CD4-positive, alpha-beta T cell treated with Interferon alpha-2 for 1 hour (primary cell): ENCODE measurements at regions not wholly inside any gene's neighbourhood (a gene's known extent, or its start where the extent isn't known, plus 50 kb on each side); places are given as distances from the start of the nearest gene placed in this dataset.

ENCODE experiments used
- DNase-seq, 2 donors: peaks; one replicate each; pipeline ENCODE4 v3.0.0-alpha.2; 2020 to 2022

DNA sequence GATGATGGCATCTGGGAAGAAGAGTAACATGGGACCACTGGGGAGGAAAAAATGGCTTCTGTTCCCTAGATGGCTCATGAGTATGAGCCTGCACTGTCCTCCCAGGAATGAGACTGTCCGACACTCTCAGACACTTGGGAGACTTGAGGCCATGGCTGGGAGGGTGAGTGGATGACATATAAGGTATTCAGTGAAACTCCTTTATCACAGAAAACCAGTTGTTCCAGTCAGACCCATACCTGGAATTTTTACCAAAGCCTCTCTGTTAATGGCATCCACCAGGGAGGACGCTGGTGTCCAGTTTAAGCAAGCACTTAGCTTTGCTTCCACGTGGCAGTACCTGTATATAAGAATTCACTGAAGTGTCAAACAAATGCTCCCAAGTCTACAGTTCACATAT, 116.7 kb upstream of the C10orf90 start:
- DNase-seq = no peak

DNA sequence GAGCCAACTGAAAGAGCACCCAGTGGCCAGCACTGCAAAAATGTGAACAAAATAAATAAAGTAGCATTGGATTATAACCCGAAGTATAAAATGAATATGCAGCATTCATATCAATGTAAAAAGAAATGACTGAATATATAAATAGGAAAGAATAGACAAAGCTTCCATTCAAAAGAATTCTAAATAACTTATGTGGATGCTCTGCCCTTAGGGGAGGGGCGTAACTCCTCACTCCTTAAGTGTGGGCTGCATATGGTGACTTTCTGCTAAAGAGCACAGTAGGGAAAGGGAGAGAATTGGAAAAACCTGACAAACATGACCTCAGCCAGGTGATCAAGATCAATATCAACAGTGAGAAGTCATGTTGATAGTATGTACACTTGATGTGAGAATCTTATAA, 109.9 kb upstream of the DOCK1 start:
- DNase-seq = no peak

DNA sequence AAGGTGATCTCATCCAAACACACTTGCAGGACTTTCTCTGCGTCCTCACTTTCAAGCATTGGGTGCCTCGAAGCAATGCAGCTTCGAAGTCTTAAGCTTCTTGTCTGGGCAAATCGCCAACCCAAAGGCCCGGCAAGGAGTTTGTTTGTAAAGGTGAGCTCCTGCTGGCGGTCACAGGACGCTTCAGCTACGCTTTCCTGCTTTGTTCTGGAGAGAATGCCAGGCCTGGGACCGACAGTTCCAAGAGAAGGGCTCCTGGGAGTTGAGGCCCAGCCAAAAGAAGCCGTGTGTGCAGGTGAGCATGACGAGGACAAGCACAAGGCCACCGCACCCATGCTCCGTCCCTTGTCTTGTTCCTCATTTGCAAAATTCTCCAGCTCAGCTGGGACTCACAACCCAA, 106.6 kb upstream of the DOCK1 start:
- DNase-seq = no peak

DNA sequence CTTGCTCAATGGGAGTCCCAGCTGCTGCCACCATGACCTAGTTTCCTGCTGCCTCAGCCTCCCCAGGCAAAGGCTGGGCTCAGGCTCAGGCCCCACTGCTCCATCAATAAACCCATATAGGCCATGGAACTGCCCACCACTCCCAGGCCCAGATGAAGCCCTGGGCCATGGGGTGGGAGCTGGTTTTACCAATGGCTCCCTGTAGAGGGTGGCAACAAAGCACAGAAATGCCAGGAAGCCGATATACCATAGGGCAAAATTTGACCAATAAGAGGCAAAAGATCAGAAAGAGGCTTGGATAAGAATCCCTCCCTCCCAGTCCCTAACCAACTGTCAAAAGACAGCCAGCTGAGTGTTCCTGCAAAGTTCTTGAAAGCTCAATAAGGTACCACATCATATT, 101.8 kb upstream of the DOCK1 start:
- no peak for DNase-seq

DNA sequence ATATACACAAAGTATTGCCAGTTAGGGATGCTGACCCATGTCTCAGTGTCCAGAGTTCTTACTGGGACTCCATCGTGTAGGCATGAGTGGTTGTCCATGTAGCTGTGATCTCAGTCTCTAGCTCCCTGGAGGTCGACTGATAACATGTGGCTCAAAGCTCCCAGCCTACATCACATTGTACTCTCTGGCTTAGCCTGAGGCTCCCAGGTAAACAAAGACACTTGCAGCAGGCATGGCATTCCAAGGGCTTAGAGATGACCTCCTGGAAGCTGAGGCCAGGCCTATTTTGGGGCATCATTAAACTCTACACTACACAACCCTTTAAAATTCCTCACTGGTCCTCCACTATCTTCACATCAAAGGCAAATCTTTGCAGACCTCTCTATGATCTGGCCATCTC, 100.8 kb upstream of the DOCK1 start:
- no peak for DNase-seq

DNA sequence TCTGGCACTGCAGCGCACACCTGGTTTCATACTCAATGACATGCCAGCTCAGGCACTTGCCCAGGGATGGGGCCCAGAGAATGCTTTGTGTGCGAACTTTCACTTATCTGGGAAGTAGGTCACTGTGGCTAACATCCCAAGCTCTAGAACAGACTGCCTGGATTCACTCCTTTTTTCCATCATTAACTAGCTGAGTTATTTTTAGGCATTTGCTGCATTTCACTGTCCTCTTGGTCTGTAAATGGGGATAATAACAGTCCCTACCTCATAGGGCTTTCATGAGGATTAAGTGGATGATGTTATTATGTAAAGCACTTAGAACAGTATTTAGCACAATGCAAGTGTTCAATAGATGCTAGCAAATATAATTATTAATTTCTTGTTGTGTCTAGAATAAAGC, 98.7 kb upstream of the DOCK1 start:
- no peak for DNase-seq

DNA sequence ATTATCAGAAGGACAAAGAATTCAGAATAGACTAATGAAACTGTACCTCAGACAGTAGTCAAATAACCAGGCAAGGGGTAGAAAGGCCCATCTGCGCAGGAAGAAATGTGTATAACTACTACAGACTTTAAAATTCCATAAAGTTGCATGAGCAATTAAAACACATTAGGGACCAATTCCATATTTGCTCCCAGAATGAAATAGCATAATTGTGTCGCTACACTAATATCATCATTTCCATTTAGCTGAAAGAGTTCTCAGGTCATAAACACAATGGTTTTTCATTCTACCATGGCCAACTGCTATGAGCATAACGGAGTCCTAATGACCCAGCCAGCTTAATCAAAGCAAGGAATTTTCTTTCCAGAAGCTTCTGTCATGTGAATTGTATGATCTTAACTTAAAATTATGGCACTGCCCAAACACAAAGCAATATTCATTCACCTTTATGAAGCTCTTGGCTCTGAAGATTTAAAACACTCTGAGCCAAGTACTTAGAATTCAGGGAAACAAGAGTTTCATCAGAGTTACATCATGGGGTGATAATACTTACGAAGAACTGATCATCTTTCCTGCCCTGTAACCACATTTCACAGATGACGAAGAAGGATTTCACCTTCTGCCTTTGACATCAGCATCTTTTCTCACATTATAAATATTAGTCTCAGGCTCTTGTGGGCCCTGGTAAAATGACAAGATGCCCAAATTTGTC, 98.1 kb upstream of the DOCK1 start:
- no peak for DNase-seq

DNA sequence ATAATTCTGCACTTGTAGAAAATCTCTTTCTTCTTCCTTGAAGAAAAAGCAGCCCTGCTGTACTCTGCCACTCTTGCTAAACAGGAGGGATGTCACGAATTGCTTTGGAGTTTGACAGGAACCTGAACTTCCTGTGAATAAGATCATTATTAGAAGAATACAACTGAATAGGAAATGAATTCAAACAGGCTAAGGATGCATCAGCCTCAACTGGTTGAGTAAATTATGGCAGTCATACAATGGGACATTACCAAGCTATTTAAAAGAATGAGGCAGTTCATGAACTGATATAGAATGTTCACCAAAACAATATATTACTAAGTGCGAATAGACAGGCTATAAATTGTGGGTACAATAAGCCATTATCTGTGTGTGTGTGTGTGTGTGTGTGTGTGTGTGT, 97.1 kb upstream of the DOCK1 start:
- no peak for DNase-seq

DNA sequence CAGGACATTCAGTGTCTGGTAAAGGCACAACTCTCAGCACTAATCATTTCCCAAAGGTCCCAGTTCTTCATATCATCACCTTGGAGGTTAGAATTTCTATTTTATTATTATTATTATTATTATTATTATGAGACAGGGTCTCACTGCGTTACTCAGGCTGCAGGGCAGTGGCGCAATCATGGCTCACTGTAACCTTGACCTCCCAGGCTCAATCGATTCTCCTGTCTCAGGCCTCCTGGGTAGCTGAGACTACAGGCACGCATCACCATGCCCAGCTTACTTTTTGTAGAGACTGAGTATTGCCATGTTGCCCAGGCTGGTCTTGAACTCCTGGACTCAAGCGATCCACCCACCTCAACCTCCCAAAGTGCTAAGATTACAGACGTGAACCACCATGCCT, 91.8 kb upstream of the DOCK1 start:
- DNase-seq = no peak

DNA sequence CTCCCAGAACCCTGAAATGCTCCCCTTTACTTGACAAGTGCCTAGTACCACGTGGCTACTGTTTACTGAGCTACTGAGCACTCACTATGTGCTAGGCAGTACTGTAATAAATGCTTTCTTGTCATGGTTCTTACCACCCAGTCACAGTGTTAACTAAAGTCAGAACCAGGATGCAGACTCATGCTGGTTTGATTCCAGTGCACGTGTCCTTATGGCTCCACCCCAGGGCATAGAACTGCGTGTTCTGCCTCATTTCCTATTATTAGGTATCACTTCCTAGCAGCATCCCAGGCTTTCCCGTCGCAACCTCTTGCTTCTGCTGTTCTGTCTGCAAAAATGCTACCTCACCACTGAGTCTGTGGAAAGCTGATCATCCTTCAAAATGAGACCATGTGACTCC, 71.7 kb upstream of the DOCK1 start:
- no peak for DNase-seq

DNA sequence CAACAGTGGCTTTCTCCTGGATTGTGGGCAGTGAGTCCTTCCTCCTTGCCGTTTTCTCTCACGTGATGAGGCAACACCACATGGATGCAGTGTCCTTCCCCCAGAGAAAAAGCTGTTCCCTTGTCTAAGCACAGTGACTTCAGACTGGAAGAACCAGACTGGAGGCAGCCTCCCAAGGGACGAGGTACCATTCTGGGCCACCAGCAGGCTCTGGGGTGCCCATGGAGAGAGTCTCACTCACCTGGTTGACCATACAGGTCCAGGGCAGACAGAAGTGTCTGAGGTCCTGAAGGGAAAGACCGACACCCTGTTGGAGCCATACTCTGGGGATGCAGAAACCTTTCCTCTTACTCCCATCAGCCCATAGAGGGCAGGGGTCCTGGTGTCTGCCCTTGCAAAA, 69.2 kb upstream of the DOCK1 start:
- no peak for DNase-seq

DNA sequence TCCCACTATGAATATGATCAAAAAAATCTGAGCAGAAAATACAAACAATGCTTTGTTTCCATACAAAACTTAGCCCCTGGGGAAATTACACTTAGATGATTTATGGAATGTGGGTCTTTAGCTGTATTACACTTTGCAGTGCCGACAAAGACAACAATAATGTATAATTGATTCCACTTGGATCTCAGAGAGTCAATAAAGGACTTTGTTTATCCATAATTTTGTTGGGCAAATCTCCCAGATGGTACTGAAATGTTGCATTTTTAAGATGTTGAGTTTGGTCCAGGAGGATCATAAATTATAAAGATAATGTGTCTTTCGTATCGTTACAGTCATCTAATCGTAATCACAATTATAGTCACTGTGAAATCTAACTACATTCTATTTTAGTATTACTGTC, 66.9 kb upstream of the DOCK1 start:
- DNase-seq = no peak

DNA sequence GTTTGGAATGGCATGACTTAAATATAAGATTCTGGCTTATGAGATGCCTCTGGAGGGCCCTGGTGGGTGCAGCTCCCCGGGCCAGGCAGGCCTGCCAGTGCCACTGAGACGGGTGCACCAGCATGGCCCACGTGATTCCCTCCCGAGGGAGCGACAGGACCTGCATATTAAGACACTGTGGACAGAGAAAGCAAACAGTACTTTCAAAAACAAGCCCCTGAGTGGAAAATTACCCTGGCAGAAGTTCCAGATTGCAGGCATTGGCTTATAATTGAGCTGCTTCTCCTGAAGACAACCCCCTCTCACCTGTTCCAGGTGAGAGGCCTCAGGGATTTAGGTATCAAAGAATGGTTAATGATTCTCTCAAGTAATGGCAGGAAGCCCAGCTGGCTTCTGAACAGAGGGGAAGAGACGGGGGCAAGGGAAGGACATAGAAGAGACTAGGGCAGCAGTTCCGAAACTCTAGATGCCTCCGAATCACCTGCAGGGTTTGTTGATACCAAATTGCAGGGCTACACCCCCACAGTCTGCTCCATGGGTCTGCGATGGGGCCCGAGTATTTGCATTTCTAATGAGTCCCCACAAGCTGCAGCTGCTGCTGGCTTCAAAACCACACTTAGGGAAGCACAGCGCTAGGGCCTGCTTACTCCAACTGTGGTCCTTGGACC, 66.0 kb upstream of the DOCK1 start:
- DNase-seq = no peak

DNA sequence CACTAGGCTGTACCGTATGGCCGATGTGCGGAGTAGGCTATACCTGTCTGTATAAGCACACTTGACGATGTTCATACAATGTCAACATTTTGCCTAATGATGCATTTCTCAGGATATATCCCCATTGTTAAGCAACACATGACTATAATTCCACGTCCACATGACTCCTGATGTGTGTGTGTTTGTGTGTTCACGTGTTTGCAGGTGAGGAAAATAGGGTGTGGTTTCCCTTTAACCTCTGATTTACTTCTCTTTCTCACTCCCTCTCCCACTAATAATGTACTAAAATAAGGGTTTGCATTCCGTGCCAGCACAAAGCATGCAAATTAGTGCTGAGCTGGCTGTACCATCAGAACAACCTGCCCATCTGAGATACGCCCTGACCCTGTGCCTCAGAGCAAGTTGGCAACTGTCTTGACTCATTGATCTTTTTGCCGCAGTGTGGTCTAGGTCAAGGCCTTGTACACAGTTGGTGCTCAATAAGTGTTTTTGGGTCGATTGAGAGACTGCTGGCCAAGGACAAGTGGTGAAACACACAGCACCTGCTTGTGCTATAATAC, 64.6 kb upstream of the DOCK1 start:
- no peak for DNase-seq

DNA sequence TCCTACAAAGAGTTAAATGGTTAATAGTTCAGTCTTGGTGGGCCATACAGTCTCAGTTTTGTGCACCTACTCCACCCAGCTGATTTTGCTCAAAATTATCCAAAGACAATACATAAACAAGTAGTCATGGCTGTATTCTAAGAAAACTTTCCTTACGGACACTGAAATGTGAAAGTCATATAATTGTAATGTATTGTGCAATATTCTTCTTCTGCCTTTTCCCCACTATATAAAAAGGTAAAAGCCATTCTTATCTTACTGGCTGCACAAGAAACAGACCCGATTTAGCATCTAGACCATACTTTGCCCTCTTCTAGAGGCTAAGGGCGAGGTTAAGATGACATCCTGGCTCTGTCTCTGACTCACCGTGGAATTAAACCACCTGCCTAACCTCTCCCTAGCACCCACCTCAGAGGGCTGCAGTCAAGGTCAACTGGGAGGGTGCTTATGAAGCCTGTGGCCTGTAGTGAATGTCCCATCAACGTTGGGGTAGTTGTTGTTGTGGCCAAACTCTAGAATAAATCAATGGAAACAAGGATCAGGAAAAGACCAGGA, 63.8 kb upstream of the DOCK1 start:
- no peak for DNase-seq

DNA sequence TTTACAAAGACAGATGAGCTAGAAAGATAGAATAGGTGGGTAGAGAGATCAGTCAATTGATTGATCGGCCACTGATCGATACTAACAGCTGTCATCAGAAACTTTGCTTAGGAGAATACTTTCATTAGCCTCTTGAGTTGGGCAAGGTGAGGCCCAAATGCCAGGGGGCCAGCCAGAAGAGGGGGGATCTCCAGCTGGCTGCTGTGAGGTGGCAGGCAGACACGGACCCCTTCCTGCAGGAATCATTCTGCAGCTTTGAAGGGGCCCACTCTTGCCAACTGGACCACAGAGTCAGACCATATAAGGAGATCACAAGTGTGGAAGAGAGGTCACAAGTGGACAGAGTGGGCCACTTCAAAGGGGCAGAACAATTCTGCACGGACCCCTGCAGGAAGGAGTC, 62.9 kb upstream of the DOCK1 start:
- no peak for DNase-seq

DNA sequence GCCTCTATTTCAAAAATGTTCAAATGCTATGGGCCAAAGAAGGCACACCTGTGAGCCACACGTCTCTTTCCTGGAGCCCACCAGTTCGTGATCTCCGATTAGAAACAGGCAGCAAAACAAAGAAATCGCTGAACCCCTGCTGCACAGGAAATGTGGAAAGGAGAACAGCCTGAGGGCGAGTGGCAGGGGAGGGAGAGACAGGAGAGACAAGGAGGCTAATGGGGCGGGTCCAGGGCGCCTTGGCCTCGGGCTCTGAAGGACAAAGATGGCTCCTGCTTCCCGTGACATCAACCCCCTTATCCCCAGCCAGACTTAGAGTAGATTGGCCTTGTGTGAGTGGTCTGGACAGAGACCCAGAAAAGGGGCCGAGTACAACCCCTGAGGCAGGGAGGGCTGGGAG, 62.4 kb upstream of the DOCK1 start:
- no peak for DNase-seq

DNA sequence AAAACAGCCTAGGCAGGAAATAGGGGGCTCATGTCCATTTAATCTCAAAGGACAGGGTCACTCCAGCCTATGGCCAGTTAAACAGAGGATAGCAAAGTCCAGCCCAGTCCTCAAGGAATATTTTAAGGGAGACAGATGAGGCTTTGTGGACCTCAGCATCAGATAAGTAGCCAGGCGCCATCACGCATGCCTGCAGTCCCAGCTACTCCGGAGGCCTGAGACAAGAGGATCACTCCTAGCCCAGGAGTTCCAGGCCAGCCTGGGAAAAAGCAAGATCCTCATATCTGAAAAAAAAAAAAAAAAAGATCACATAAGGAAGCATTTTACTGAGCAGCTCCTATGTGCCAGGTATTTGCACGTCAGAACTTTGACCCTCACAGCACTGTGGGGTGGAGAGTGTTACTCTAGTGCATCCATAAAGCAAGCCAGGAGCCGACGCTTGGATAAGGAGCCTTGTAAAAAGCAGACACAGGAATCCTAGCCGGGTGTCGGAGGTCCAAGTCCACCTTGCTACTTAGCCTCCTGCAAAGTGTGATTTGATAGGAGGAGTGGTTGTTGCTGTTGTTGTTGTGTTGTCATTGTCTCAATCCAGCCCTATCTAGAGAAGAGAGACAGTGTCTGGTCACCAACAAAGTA, 61.8 kb upstream of the DOCK1 start:
- DNase-seq = no peak

DNA sequence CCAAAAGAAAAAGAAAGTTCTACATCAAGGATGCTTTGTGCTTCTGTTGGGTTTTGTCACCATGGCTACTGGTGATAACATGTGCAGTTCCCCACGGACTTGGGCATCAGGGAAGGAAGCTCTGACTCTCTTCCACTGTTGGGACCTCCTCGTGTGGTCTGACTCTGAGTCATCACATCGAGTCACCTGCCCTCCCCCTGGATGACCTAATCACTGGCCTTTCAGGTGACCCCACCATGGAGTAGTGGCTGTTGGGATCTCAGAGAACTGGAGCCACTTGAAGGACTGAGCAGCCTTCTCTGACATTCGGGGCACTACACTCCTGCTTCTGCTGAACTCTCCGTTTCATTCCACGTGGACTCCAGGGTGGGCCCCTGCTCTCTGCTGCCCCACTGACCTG, 60.8 kb upstream of the DOCK1 start:
- DNase-seq = no peak

DNA sequence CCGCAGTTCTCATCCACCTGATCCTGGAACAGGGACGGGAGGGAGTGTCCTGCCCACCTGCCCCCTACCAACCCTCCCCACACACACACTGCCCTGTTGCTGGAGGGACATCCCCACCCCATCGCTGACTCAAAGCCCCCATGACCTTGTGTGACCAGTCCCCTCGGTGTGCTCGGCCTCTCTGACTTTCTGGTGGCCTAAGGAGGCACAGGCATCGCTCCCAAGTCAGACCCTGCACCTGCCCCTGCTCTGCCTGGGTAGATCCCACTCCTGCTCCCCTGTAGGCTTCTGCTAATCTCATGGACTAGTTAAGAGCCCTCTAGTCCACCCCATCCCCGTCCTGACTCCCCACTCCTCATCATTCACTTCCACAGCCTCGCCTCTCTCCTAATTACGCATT, 58.8 kb upstream of the DOCK1 start:
- no peak for DNase-seq

DNA sequence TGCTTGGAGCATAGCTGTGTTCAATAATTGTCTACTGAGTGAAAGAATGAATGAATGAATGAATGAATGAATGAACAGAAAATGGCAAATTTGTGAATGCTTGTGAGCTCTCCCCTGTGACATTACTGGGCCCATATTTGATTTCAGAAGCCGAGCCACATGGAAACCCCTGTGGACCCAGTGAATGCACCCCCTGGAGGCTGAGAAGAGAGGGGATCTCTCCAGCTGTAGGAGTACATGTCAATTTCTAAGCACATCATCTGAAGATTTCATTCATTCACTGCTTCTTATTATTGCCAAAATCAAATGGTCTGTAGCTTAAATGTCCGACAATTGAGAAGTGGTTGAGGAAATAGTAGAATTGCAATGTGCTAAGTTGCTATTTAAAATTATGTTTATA, 58.3 kb upstream of the DOCK1 start:
- no peak for DNase-seq

DNA sequence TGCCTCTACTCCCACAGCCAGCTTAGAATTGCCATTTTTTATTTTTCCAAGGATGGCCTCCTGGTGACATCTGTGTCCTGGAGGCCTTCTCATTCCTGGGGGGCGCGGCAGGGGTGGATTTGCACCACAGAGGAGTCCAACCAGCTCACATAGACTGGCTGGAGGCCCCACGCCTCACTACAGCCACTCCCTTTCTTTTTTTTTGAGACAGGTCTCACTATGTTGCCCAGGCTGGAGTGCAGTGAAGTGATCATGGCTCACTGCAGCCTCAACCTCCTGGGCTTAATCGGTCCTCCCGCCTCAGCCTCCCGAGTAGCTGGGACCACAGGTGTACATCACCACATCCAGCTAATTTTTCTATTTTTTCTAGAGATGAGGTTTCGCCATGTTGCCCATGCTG, 57.6 kb upstream of the DOCK1 start:
- DNase-seq = no peak

DNA sequence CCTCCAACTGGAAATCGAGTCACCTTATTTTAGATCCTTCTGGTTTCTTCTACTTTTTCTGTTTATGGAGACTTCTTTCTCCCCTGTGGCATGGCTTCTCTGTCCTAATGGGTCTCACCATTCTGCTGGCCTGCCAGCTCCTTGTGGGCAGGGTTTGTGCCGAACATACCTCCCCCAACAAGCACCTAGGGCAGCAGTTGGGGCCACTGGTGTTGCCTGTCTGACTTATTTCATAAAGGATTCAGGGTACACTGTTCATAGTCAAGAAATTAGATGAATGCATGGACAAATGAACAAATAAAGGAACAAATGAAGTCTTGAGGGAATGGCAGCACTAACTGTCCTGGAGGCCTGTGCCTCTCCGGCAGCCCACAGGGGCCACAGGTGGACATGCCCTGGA, 55.6 kb upstream of the DOCK1 start:
- no peak for DNase-seq
